ENCODE measurements at regions not wholly inside any gene's neighbourhood (a gene's known extent, or its start where the extent isn't known, plus 50 kb on each side); places are given as distances from the start of the nearest gene placed in this dataset.
A peak's percentile ranks its signal among the peaks of the same experiment; 100 is the strongest.

GRCh38 chr2:147310335-147311057, 534.3 kb upstream of the ACVR2A start:
- H3K4me3 Mint-ChIP-seq = no peak overlapping the region
- ATAC-seq (ENCODE audit: low read depth) (no peak), DNase-seq (no peak)
- intact Hi-C loops (cut with micrococcal nuclease) = no loop called here
- no peaks in the 10 kb centered on the region for H3K4me1 Mint-ChIP-seq
- ChIA-PET CTCF (no interaction called here), POLR2A (no interaction called here)
- H3K36me3 Mint-ChIP-seq (ENCODE audit: low read depth) = no peaks in the 10 kb centered on the region
- no peak for TF ChIP-seq CTCF (IDR thresholded peaks at IDR 0.05)
- H3K9me3 Mint-ChIP-seq = no peaks in the 10 kb centered on the region
- no peaks in the 10 kb centered on the region for H3K27me3 Mint-ChIP-seq
- no peak overlapping the region for H3K27ac Mint-ChIP-seq

- Mint-ChIP-seq H3K27me3 (no peaks in the 10 kb centered on the region), H3K9me3 (peaks cover 2% of the 10 kb centered on the region), H3K27ac (peak overlapping the region; percentile 43), H3K4me3 (no peak overlapping the region), H3K4me1 (peaks cover 8% of the 10 kb centered on the region), H3K36me3 (ENCODE audit: low read depth) (no peaks in the 10 kb centered on the region)
- TF ChIP-seq CTCF (IDR thresholded peaks at IDR 0.05) = no peak
- DNase-seq = no peak
- peak; percentile 28 for ATAC-seq (ENCODE audit: low read depth)
- ChIA-PET POLR2A (no interaction called here), CTCF (no interaction called here)
- intact Hi-C loops (cut with micrococcal nuclease) = no loop called here
Measured at GRCh38 chr2:147297820-147298219, 547.0 kb upstream of the ACVR2A start.

GRCh38 chr2:147294825-147295392, 549.9 kb upstream of the ACVR2A start:
- H3K4me3 Mint-ChIP-seq = no peak overlapping the region
- H3K9me3 Mint-ChIP-seq = no peaks in the 10 kb centered on the region
- H3K4me1 Mint-ChIP-seq = peaks cover 8% of the 10 kb centered on the region
- ATAC-seq (ENCODE audit: low read depth) (no peak), DNase-seq (no peak)
- H3K27me3 Mint-ChIP-seq = no peaks in the 10 kb centered on the region
- ChIA-PET POLR2A (no interaction called here), CTCF (no interaction called here)
- intact Hi-C loops (cut with micrococcal nuclease) = no loop called here
- no peak overlapping the region for H3K27ac Mint-ChIP-seq
- TF ChIP-seq CTCF (IDR thresholded peaks at IDR 0.05) = no peak
- no peaks in the 10 kb centered on the region for H3K36me3 Mint-ChIP-seq (ENCODE audit: low read depth)

- ATAC-seq (ENCODE audit: low read depth) (no peak), DNase-seq (no peak)
- no peaks in the 10 kb centered on the region for H3K36me3 Mint-ChIP-seq (ENCODE audit: low read depth)
- H3K4me1 Mint-ChIP-seq = peaks cover 8% of the 10 kb centered on the region
- intact Hi-C loops (cut with micrococcal nuclease) = no loop called here
- POLR2A ChIA-PET = no interaction called here
- H3K4me3 Mint-ChIP-seq = no peak overlapping the region
- no peaks in the 10 kb centered on the region for H3K27me3 Mint-ChIP-seq
- TF ChIP-seq CTCF (IDR thresholded peaks at IDR 0.05) = no peak
- H3K27ac Mint-ChIP-seq = no peak overlapping the region
- H3K9me3 Mint-ChIP-seq = peaks cover 3% of the 10 kb centered on the region
- CTCF ChIA-PET = no interaction called here
Measured at GRCh38 chr2:147293991-147294824, 550.6 kb upstream of the ACVR2A start.

- DNase-seq (no peak), ATAC-seq (ENCODE audit: low read depth) (no peak)
- CTCF ChIA-PET = no interaction called here
- Mint-ChIP-seq H3K4me1 (no peaks in the 10 kb centered on the region), H3K27me3 (no peaks in the 10 kb centered on the region), H3K9me3 (peaks cover 3% of the 10 kb centered on the region), H3K27ac (no peak overlapping the region), H3K36me3 (ENCODE audit: low read depth) (no peaks in the 10 kb centered on the region), H3K4me3 (no peak overlapping the region)
- intact Hi-C loops (cut with micrococcal nuclease) = loop anchor here (2.0 kb wide), 1 partner anchor 623 kb away; no protein-coding TSS in a partner anchor
- no peak for TF ChIP-seq CTCF (IDR thresholded peaks at IDR 0.05)
- POLR2A ChIA-PET = no interaction called here
Measured at GRCh38 chr2:147288131-147288530, 556.7 kb upstream of the ACVR2A start.
